DOHH2 (cell line): ENCODE measurements at regions not wholly inside any gene's neighbourhood (a gene's known extent, or its start where the extent isn't known, plus 50 kb on each side); places are given as distances from the start of the nearest gene placed in this dataset.

ENCODE experiments used
- EZH2phosphoT487 ChIP-seq: fragments of 200-600 bp; sonication (generic); IDR thresholded peaks from 2 replicates; pipeline ENCODE4 v1.6.1; 2017; ENCODE audit warnings: borderline replicate concordance, mild to moderate bottlenecking, antibody characterized with exemption, low read length, moderate library complexity, mixed read lengths
- TF ChIP-seq, protein P1 (sequence below): fragments of 200-600 bp; sonication (generic); IDR thresholded peaks from one replicate; pipeline ENCODE4 v1.5.1; 2014; ENCODE audit warnings: antibody characterized with exemption, mild to moderate bottlenecking, low read depth, low read length; ENCODE audit not compliant: poor library complexity, severe bottlenecking

DNA sequence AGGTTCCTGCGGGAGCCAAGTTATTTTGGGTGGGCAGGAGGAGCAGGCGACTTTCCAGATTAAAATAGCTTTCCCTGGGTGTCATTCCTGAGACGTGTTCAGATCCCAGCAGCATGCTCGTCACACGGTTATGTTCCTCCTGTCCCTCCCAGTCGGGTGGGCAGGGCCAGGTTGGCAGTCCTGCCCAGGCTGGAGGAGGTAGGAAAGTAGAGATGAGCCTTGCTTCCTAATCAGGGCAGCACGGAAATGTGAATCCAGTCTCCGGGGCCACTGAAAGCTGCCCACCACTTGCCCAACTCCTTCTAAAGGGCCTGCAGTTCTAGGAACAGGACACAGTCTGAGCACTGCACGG, 137.0 kb downstream of the MRPL14 start:
- TF ChIP-seq, protein P1, sequence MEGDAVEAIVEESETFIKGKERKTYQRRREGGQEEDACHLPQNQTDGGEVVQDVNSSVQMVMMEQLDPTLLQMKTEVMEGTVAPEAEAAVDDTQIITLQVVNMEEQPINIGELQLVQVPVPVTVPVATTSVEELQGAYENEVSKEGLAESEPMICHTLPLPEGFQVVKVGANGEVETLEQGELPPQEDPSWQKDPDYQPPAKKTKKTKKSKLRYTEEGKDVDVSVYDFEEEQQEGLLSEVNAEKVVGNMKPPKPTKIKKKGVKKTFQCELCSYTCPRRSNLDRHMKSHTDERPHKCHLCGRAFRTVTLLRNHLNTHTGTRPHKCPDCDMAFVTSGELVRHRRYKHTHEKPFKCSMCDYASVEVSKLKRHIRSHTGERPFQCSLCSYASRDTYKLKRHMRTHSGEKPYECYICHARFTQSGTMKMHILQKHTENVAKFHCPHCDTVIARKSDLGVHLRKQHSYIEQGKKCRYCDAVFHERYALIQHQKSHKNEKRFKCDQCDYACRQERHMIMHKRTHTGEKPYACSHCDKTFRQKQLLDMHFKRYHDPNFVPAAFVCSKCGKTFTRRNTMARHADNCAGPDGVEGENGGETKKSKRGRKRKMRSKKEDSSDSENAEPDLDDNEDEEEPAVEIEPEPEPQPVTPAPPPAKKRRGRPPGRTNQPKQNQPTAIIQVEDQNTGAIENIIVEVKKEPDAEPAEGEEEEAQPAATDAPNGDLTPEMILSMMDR = no peak
- TF ChIP-seq EZH2phosphoT487 = no peak
